Fibroblast of lung (primary cell): ENCODE measurements at regions not wholly inside any gene's neighbourhood (a gene's known extent, or its start where the extent isn't known, plus 50 kb on each side); places are given as distances from the start of the nearest gene placed in this dataset.

Source experiments
- DNase-seq, 2 donors: peaks; one replicate each; pipeline versions ENCODE4 v3.0.0 to v3.0.0-alpha.2; 2010; ENCODE audit warnings: low read depth in 2 of 2
- H2AFZ ChIP-seq: 2 replicates; pipeline ENCODE4 v1.5.1; 2012; ENCODE audit warnings: low read length, control low read depth, inconsistent platforms
- H3K27ac ChIP-seq: 2 replicates; pipeline ENCODE4 v1.5.1; 2011; ENCODE audit warnings: low read length, control low read depth; ENCODE audit not compliant: insufficient read depth
- H3K27me3 ChIP-seq: 2 replicates; pipeline ENCODE4 v1.5.1; 2011; ENCODE audit warnings: mild to moderate bottlenecking, low read length; ENCODE audit not compliant: control insufficient read depth, insufficient read depth
- H3K36me3 ChIP-seq: 2 replicates; pipeline ENCODE4 v1.5.1; 2011; ENCODE audit warnings: low read length; ENCODE audit not compliant: control insufficient read depth, insufficient read depth
- H3K4me1 ChIP-seq: 2 replicates; pipeline ENCODE4 v1.5.1; 2011; ENCODE audit warnings: low read length; ENCODE audit not compliant: control insufficient read depth, insufficient read depth; ENCODE audit errors: extremely low read depth
- H3K4me2 ChIP-seq: 2 replicates; pipeline ENCODE4 v1.5.1; 2011; ENCODE audit warnings: low read length, control low read depth; ENCODE audit not compliant: insufficient read depth; ENCODE audit errors: extremely low read depth
- H3K4me3 ChIP-seq, 4 experiments: fragments of 200-600 bp in 1 of 4; sonication (generic) in 1 of 4; replicated peaks in 1 of 4; 2 replicates each; pipeline ENCODE4 v1.5.1; 2011 to 2016; ENCODE audit warnings: low read length in 4 of 4, low read depth in 3 of 4, mild to moderate bottlenecking in 3 of 4, control low read depth in 2 of 4, inconsistent platforms in 1 of 4, mixed read lengths in 1 of 4; ENCODE audit not compliant: insufficient read depth in 1 of 4; ENCODE audit errors: control extremely low read depth in 1 of 4
- H3K79me2 ChIP-seq: 2 replicates; pipeline ENCODE4 v1.5.1; 2012; ENCODE audit warnings: mild to moderate bottlenecking, low read length, inconsistent platforms; ENCODE audit not compliant: control insufficient read depth, insufficient read depth
- H3K9ac ChIP-seq: 2 replicates; pipeline ENCODE4 v1.5.1; 2011; ENCODE audit warnings: mild to moderate bottlenecking, low read length, control low read depth; ENCODE audit not compliant: insufficient read depth
- H3K9me3 ChIP-seq: 2 replicates; pipeline ENCODE4 v1.5.1; 2012; ENCODE audit warnings: low read depth, low read length; ENCODE audit not compliant: control insufficient read depth, insufficient read depth
- H4K20me1 ChIP-seq: 2 replicates; pipeline ENCODE4 v1.5.1; 2011; ENCODE audit warnings: low read length; ENCODE audit not compliant: control insufficient read depth, insufficient read depth; ENCODE audit errors: extremely low read depth
- CTCF ChIP-seq, 2 donors: IDR thresholded peaks in 1 of 2; conservative IDR thresholded peaks in 1 of 2; 1 replicate in 1 of 2; 2 replicates in 1 of 2; pipeline ENCODE4 v1.5.1; 2011 to 2012; ENCODE audit warnings: low read length in 2 of 2, control low read depth in 1 of 2, inconsistent platforms in 1 of 2, low read depth in 1 of 2, mild to moderate bottlenecking in 1 of 2
- EZH2 ChIP-seq: IDR thresholded peaks from 2 replicates; pipeline ENCODE4 v1.5.1; 2012; ENCODE audit warnings: low read length, control low read depth, mild to moderate bottlenecking; ENCODE audit errors: missing control alignments

- Histone ChIP-seq H3K9me3 (no peaks in the 10 kb centered on the region), H3K27me3 (no peaks in the 10 kb centered on the region), H3K4me2 (no peak overlapping the region), H3K79me2 (no peaks in the 10 kb centered on the region), H3K4me1 (no peaks in the 10 kb centered on the region), H3K4me3 (no peak overlapping the region), H3K9ac (no peak overlapping the region), H3K36me3 (no peaks in the 10 kb centered on the region), H3K27ac (no peak overlapping the region), H4K20me1 (no peaks in the 10 kb centered on the region), H2AFZ (no peak overlapping the region)
- TF ChIP-seq EZH2 (no peak), CTCF (conservative IDR thresholded peaks at IDR 0.05 in 1 of 2, IDR thresholded peaks at IDR 0.05 in 1 of 2; ENCODE audit: low read depth in 1 of 2, low read length in 2 of 2) (no peak)
- DNase-seq, result no peak
Observed at GRCh38 chr14:94857950-94858349, 88.0 kb upstream of the GSC start.

- no peak overlapping the region for H3K27ac ChIP-seq
- H4K20me1 ChIP-seq, result no peaks in the 10 kb centered on the region
- H3K4me2 ChIP-seq, result no peak overlapping the region
- H3K27me3 ChIP-seq, result no peaks in the 10 kb centered on the region
- H3K4me1 ChIP-seq, result no peaks in the 10 kb centered on the region
- TF ChIP-seq EZH2, result no peak
- no peak overlapping the region for H2AFZ ChIP-seq
- H3K9ac ChIP-seq, result no peak overlapping the region
- DNase-seq, result no peak
- no peak overlapping the region for H3K4me3 ChIP-seq
- no peaks in the 10 kb centered on the region for H3K36me3 ChIP-seq
- H3K79me2 ChIP-seq, result no peaks in the 10 kb centered on the region
- no peaks in the 10 kb centered on the region for H3K9me3 ChIP-seq
Observed at GRCh38 chr14:94853920-94854319, 84.0 kb upstream of the GSC start.

GRCh38 chr14:94850309-94851211 lies 80.6 kb upstream of the GSC start:
- Histone ChIP-seq H3K9ac (no peak overlapping the region), H3K4me2 (no peak overlapping the region), H3K36me3 (no peaks in the 10 kb centered on the region), H3K9me3 (no peaks in the 10 kb centered on the region), H3K4me3 (no peak overlapping the region), H3K79me2 (no peaks in the 10 kb centered on the region), H3K4me1 (no peaks in the 10 kb centered on the region), H3K27me3 (no peaks in the 10 kb centered on the region), H3K27ac (no peak overlapping the region), H4K20me1 (no peaks in the 10 kb centered on the region), H2AFZ (no peak overlapping the region)
- no peak for DNase-seq
- TF ChIP-seq EZH2 (no peak), CTCF (conservative IDR thresholded peaks at IDR 0.05 in 1 of 2, IDR thresholded peaks at IDR 0.05 in 1 of 2; ENCODE audit: low read depth in 1 of 2, low read length in 2 of 2) (no peak)
